NCI-H446 (cell line): ENCODE measurements at regions not wholly inside any gene's neighbourhood (a gene's known extent, or its start where the extent isn't known, plus 50 kb on each side); places are given as distances from the start of the nearest gene placed in this dataset.

Experiments
- DNase-seq, 2 experiments: peaks; one replicate each; lab custom pipeline; 2025; lab: John Stamatoyannopoulos, UW

DNA sequence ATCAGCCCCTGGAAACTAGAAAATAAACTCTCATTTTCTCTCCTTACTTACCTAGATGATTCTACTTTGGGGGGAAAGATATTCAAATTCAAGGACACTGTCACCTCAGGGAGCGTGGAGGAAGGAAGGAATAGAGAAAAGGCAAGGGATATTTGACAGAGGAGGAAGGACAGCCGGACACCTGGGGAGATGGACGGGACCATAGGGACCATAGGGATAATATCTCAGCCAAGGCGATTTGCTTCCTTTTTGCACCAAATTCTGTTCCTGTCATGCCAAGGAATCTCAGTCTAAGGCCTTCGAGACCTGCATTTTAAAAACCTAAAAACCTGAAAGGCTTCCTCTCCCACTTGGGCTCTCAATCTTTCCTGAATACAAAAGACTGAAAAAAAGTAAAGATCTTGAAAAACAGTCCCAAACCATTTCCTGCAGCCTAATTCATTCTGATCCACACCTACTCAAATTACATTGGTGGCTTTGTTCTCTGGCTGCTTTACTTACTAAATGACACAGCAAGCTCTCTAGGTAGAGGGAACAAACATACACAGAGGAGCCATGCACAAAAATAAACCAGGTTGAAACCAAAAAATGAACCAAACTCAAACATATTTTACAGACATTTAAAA is 73.9 kb upstream of the SLC24A5 start:
- DNase-seq: no peak

GRCh38 chr15:48049736-48050135 is 71.1 kb upstream of the SLC24A5 start:
- no peak for DNase-seq

GRCh38 chr15:48052946-48053345 is 67.8 kb upstream of the SLC24A5 start:
- DNase-seq: no peak

DNA sequence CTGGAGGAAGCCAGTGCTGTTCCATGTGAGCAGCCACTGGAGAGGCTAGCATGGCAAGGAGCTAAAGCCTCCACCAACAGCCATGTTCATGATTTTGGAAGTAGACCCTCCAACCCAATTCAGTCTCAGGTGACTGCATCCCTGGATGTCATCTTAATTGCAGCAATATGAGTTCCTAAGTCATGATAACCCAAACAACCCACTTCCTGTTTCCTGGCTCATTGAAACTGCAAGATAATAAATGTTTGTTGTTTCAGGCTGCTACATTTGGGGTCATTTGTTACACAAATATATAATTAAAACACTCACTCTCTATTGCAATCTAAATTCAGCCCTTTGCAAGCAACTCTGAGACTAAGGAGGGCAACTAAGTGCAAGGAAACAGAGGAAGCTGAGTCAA is 62.4 kb upstream of the SLC24A5 start:
- DNase-seq: no peak

DNA sequence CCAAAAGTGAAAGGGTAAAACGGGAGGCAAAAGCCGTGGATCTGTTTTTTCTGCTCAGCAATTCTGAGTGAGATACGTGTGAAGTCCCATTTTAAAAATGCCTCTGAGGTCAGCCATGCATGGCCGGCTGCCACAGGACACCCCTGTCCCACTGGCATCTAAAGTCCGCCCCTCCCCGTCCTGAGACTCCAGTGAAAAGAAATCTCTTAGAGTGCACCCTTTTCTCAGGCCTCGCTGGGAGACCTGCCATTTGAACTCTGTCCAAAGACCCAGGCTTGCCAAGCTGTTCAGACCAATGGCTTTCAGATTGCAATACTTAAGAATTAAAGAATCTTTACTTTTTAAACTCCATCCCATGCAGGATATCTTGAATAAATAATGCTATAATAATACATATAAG is 61.0 kb upstream of the SLC24A5 start:
- DNase-seq: peak; percentile 70 to 71

DNA sequence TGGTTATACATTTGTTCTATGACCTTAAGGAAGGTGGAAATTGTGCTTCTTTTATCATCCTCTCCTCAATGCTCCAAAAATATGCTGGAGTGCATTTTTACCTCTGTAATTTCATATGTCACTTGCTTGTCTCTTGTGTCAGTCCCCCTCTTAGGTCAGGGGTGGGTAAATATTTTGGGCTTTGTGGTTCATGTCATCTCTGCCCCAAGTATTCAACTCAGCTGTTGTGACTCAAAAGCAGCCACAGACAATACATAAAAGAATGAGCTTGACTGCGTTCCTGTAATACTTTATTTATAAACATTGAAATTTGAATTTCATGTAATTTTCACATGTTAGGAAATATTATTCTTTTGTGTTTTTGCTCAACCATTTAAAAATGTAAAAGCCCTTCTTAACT is 60.4 kb upstream of the SLC24A5 start:
- no peak for DNase-seq

- no peak for DNase-seq
Observed at GRCh38 chr15:48061605-48062004, 59.2 kb upstream of the SLC24A5 start.

- peak in 1 of 2 experiments; percentile 17 for DNase-seq
Observed at GRCh38 chr15:48062148-48062872, 58.5 kb upstream of the SLC24A5 start.

- DNase-seq: no peak
Observed at GRCh38 chr15:48063411-48063985, 57.3 kb upstream of the SLC24A5 start.

DNA sequence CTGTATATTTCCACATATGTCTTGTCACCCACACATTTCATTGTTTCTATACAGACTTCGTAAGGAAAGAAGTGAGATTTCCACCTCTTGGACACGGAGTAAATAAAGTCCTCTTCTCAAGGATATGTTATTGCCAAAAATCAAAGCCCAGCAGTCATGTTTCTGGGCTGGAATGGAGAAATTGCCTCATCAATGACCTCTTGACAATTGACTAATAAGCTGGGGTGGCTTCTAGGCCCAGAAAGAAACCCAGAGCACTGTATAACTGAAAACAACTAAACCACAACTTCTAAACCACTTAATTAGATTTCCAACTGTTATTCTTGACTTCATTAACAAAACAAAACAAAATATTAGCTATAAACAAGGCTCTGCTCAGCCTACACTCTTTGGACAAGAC is 56.4 kb upstream of the SLC24A5 start:
- no peak for DNase-seq

GRCh38 chr15:48066456-48066855 is 54.3 kb upstream of the SLC24A5 start:
- DNase-seq: no peak
